Bone marrow (tissue), 2 donors: ENCODE measurements at regions not wholly inside any gene's neighbourhood (a gene's known extent, or its start where the extent isn't known, plus 50 kb on each side); places are given as distances from the start of the nearest gene placed in this dataset.
"Not testable (repeated sequence)": the region's sequence is repeated elsewhere in the genome, so short reads cannot be mapped to it uniquely, and the experiment has no call there.

Experiments
- DNase-seq, 2 donors: peaks; one replicate each; lab custom pipeline; 2025; lab: John Stamatoyannopoulos, UW

GRCh38 chr2:111448796-111449195 lies 328.1 kb downstream of the BCL2L11 start:
- not testable (repeated sequence) for DNase-seq

GRCh38 chr2:111450526-111450925 lies 329.8 kb downstream of the BCL2L11 start:
- DNase-seq: not testable (repeated sequence)

DNA sequence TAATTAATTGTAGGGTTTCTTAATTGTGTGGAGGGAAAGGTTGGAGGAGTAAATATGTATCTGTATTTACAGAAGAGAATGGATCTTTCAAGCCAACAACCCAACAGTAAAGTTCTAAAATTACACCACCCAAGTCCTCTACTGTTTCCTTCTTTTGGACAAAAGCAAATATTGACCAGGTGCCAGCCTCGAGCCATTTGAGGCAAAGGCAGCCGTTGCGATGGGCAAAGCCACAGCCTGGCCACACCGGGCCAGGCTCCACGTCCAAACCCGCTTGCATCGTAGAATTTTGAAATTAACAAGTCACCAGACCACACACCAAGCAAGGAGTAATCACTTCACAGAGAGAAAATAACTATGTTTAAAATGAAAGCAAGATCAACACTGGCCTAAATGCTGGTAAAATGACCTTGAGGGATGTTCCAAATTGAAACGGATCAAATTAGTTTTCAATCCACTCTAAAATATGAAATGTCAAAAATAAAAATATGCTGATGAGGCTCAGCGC lies 331.0 kb downstream of the BCL2L11 start:
- DNase-seq: not testable (repeated sequence)

- not testable (repeated sequence) for DNase-seq
Observed at GRCh38 chr2:111452208-111452607, 331.5 kb downstream of the BCL2L11 start.

- DNase-seq: not testable (repeated sequence)
Observed at GRCh38 chr2:111453308-111453707, 332.6 kb downstream of the BCL2L11 start.

DNA sequence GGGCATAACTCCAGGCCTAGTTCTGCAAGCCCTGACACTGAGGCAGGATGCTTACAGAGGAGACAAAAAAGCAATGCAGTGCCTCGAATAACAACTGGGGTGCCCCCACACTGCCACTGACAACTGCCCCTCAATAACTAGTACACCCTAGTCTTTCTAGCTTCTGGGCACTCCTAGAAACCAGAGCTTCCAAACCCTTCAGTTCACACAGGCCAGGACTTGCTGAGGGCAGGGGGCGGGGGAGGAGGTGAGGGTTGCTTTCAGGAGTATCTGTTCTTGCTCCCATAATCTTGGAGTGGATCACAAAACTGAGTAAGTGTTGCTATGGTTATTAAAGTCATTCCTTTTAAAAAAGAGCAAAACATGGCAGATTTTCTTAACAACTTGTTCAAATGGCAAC lies 333.1 kb downstream of the BCL2L11 start:
- DNase-seq: not testable (repeated sequence)

DNA sequence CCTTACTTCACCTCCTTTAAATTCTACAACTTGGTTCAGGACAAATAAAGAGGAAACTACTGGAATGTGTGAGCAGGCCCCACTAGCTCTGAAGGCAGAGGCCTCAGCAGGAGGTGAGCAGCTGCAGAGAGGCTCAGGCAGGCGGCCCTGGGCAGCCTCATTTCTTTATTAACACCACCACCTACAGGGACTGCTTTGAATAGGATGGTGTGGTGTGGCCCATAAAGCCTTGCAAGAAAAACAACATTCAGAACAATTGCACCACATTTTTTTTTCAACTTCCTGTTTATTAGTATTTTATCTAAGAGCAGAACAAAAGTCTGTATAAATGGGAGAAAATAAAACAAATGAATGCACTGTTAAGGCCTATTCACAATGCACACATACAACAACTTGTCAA lies 333.7 kb downstream of the BCL2L11 start:
- DNase-seq: not testable (repeated sequence)

DNA sequence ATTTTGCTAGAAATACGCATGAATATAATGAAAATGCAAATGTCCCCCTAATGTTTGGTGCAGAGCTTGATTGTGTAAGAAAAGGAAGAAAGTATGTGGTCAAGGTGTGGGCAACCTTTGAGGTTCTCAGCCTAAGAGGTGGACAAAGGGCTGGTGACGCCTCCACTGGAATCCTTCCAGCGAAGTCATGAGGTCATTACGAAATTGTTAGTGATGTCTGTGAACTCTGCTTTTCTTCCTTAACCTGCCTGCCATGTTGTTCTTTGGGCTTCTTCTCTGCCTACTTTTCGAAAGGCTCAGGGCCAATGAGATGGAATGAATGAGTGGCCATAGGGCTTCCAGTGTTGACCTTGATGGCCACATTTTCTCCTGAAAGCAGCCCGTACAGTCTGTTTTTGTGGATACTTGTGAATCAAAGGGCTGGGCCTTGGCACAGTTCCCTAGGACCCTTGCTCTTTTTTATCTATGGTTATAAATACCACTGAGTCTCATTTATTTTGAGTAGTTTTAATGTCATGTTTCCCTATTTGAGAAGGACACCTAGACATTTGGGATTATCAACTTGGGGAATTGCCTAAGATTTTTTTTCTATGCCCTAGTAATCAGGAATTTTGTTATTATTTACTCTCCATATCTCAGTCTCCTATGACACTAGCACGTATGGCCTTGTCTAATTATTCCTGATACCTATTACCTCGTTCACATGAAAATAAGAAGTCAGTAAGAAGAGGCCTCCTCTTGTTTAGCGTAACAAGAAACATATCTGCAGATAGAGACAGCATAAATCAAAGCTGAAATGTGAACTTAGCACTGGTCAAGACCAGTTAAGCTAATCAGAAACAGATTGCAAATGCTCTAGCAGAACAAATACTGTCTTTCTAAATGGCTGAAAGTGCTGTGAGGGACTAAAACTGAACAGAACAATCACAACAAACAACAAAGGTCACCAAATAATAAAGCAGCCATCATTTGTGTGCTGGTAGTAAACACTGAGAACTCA lies 334.6 kb downstream of the BCL2L11 start:
- DNase-seq: not testable (repeated sequence)

GRCh38 chr2:111457191-111457590 lies 336.5 kb downstream of the BCL2L11 start:
- not testable (repeated sequence) for DNase-seq

- not testable (repeated sequence) for DNase-seq
Observed at GRCh38 chr2:111460901-111461300, 340.2 kb downstream of the BCL2L11 start.

DNA sequence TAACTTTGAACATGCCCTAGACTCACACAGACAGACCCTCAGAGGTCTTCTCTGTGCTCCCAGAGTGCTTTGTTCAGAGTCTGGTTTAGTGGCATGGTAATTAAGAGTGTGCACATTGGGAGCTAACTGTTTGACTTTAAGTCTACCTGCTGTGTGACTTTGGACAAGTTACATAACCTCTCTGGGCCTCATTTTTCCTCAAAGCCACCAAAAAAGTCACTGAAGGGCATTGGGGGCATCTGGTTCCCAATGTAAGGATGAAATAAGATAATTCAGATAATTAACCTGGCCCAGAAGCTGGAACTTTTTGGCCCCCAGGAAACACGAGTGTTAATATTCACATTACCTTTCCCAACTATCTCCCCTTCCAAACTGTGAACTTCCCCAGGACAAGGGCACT lies 341.1 kb downstream of the BCL2L11 start:
- not testable (repeated sequence) for DNase-seq

- DNase-seq: not testable (repeated sequence)
Observed at GRCh38 chr2:111462572-111462971, 341.9 kb downstream of the BCL2L11 start.

DNA sequence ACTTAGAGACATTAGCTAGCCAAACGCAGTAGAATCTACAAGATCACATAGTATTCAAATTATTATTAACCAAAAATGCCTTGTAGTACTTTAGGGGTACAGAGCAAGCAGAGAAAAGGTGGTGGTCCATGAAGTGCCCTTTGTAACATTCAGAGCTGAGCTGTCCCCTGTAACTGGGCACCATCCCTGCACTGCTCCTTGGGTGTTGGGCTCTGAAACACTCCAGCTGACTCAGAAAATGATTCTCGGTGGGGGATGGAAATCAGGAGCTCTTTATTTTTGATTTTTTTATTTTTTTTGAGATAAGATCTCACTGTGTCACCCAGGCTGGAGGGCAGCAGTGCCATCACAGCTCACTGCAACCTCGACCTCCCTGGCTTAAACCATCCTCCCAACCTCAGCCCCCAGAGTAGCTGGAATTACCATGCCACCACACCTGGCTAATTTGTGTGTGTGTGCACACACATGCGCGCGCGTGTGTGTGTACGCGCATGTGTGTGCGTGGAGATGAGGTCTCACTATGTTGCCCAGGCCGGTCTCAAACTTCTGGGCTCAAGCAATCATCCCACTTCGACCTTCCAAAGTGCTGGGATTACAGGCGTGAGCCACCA lies 342.6 kb downstream of the BCL2L11 start:
- not testable (repeated sequence) for DNase-seq

GRCh38 chr2:111463956-111464355 lies 343.2 kb downstream of the BCL2L11 start:
- DNase-seq: not testable (repeated sequence)

GRCh38 chr2:111464367-111464766 lies 343.7 kb downstream of the BCL2L11 start:
- DNase-seq: not testable (repeated sequence)

DNA sequence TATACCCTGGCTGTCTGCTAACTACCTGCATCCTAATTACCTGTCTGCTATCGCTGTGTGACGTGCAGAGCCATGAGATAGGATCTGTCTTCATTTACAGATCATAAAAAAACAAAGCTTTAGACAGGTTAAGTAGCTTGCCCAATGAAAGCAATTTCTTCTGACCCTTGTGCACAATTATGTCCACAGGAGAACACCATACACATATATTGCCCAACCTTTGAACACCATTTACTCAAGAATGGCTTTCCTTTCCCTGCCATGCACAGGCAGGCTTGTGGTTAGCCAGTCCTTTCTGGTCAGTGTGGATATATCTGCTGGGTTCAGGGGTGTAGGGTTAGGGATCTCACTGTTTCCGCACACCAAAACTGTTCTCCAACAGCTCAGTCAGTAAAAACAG lies 344.8 kb downstream of the BCL2L11 start:
- DNase-seq: not testable (repeated sequence)

DNA sequence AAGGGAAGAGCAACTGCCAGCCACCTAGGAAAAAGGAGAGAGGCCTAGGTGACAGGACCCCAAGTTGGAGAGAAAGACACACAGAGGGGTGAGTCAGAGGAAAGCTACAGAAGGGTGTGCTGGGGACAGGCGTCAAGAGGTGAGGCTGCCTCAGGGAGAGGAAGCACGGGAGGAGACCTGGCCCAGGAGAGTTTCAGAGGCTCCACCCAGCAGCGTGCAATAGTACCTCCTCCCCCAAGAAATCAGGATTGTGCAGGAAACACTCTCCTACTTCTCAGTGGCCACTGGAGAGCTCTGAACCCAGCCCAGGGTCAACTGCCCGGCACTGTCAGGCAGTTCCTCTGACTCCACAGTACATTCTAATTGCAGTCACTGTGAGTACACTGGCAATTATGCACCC lies 346.0 kb downstream of the BCL2L11 start:
- not testable (repeated sequence) for DNase-seq

DNA sequence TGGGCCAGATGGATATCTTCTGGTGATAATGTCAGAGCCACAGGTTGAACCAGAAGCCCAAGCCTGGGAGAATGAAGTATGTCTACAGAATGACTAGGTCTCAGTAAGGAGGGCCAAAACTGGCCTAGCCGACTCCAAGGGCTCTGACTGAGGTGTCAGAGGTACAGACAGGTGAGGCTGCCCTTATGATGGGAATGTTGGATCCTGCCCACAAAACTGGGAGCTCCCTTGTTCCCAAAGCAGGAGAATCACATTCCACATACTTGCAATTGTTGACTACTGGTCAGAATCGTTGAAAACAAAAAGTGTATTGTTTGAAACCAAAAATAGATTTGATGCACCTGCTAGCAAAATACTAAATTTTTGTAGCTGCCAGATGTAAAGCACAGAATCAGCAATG lies 350.2 kb downstream of the BCL2L11 start:
- DNase-seq: not testable (repeated sequence)

DNA sequence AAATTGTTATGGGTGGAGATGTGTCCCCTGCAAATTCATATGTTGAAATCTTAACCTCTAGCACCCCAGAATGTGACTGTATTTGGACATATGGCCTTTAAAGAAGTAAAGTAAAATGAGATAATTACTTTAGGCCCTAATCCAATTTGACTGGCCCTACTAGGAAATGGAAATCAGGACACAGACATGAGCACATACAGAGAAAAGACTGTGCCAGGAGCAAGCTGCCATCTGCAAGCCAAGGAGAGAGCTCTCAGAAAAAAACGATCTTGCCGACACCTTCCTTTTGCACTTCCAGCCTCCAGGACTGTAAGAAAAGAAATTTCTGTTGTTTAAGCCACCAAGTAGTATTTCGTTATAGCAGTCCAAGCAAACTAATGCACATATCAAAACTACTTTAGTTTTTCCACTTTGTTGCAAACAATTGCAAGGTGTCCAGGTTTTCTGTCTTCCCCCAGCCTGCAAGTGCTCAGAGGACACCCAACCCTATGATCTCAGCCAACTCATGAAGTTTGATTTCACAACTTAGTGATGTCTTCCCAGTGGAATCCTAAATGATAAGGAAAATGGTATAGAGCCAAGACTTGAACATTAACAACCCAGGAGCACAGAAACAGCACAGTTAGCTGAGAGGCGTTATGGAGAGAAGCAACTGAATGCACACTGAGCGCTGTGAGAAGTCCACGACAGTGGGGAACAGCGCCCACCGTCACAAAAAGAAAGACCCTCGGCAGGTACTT lies 351.2 kb downstream of the BCL2L11 start:
- not testable (repeated sequence) for DNase-seq

- not testable (repeated sequence) for DNase-seq
Observed at GRCh38 chr2:111472844-111473403, 352.2 kb downstream of the BCL2L11 start.

GRCh38 chr2:111473522-111473921 lies 352.8 kb downstream of the BCL2L11 start:
- DNase-seq: not testable (repeated sequence)
